ENCODE measurements at regions not wholly inside any gene's neighbourhood (a gene's known extent, or its start where the extent isn't known, plus 50 kb on each side); places are given as distances from the start of the nearest gene placed in this dataset.

GRCh38 chr1:10909697-10910680 lies 102.5 kb upstream of the TARDBP start:
- no peak for TF ChIP-seq POLR2AphosphoS5 (IDR thresholded peaks at IDR 0.05)
- peak in 5 of 7 experiments; percentile 26 to 70 (median 52) for TF ChIP-seq CTCF (IDR thresholded peaks at IDR 0.05)
